Liver (tissue), 8 donors: ENCODE measurements at regions not wholly inside any gene's neighbourhood (a gene's known extent, or its start where the extent isn't known, plus 50 kb on each side); places are given as distances from the start of the nearest gene placed in this dataset.

Experiments used
- DNase-seq: peaks from one replicate; pipeline ENCODE4 v3.0.0-alpha.2; 2017; ENCODE audit warnings: low spot score
- H3K27ac ChIP-seq, 2 donors: one replicate each; pipeline ENCODE4 v1.7.0; 2013; ENCODE audit warnings: inconsistent platforms in 2 of 2, low read length in 2 of 2, control low read depth in 1 of 2, low read depth in 1 of 2, mild to moderate bottlenecking in 1 of 2
- H3K27me3 ChIP-seq, 4 donors: one replicate each; pipeline versions ENCODE4 v1.6.1 to v1.7.0; 2013; ENCODE audit warnings: low read length in 3 of 4, inconsistent platforms in 1 of 4, mild to moderate bottlenecking in 1 of 4, moderate library complexity in 1 of 4; ENCODE audit not compliant: control insufficient read depth in 4 of 4, insufficient read depth in 4 of 4
- H3K36me3 ChIP-seq, 4 donors: one replicate each; pipeline versions ENCODE4 v1.6.1 to v1.7.0; 2013; ENCODE audit warnings: low read length in 3 of 4, mild to moderate bottlenecking in 3 of 4, low read depth in 1 of 4, moderate library complexity in 1 of 4; ENCODE audit not compliant: control insufficient read depth in 4 of 4, insufficient read depth in 3 of 4
- H3K4me1 ChIP-seq, 4 donors: one replicate each; pipeline versions ENCODE4 v1.6.1 to v1.7.0; 2013; ENCODE audit warnings: low read length in 3 of 4, mild to moderate bottlenecking in 3 of 4, moderate library complexity in 1 of 4; ENCODE audit not compliant: control insufficient read depth in 4 of 4, insufficient read depth in 4 of 4
- H3K4me3 ChIP-seq, 3 donors: one replicate each; pipeline versions ENCODE4 v1.6.1 to v1.7.0; 2013; ENCODE audit warnings: low read length in 3 of 3, control low read depth in 1 of 3, low read depth in 1 of 3, mild to moderate bottlenecking in 1 of 3
- H3K9ac ChIP-seq, 2 donors: one replicate each; pipeline ENCODE4 v1.7.0; 2013; ENCODE audit warnings: low read length in 2 of 2, mild to moderate bottlenecking in 2 of 2, moderate library complexity in 2 of 2, control low read depth in 1 of 2, low read depth in 1 of 2
- H3K9me3 ChIP-seq, 4 donors: one replicate each; pipeline versions ENCODE4 v1.6.1 to v1.7.0; 2013; ENCODE audit warnings: low read length in 3 of 4; ENCODE audit not compliant: control insufficient read depth in 4 of 4
- EGR1 ChIP-seq, 2 donors: IDR thresholded peaks; 2 replicates each; pipeline ENCODE4 v1.6.1; 2016 to 2018; ENCODE audit warnings: antibody characterized with exemption in 2 of 2, low read depth in 2 of 2
- FOXA1 ChIP-seq: IDR thresholded peaks from 2 replicates; pipeline ENCODE4 v1.6.1; 2016; ENCODE audit warnings: antibody characterized with exemption
- FOXA2 ChIP-seq: IDR thresholded peaks from 2 replicates; pipeline ENCODE4 v1.6.1; 2016; ENCODE audit warnings: antibody characterized with exemption
- GABPA ChIP-seq, 2 donors: IDR thresholded peaks in 1 of 2; conservative IDR thresholded peaks in 1 of 2; 2 replicates each; pipeline ENCODE4 v1.6.1; 2016; ENCODE audit warnings: antibody characterized with exemption in 2 of 2, mild to moderate bottlenecking in 1 of 2, moderate library complexity in 1 of 2
- HNF4G ChIP-seq: IDR thresholded peaks from 2 replicates; pipeline ENCODE4 v1.6.1; 2016; ENCODE audit warnings: antibody characterized with exemption
- JUND ChIP-seq, 2 donors: IDR thresholded peaks; 2 replicates each; pipeline ENCODE4 v1.6.1; 2016; ENCODE audit warnings: antibody characterized with exemption in 2 of 2
- NR2F2 ChIP-seq: IDR thresholded peaks from 2 replicates; pipeline ENCODE4 v1.6.1; 2016; ENCODE audit warnings: antibody characterized with exemption
- RAD21 ChIP-seq, 2 donors: IDR thresholded peaks; 2 replicates each; pipeline ENCODE4 v1.6.1; 2016; ENCODE audit warnings: antibody characterized with exemption in 2 of 2, mild to moderate bottlenecking in 2 of 2
- RXRA ChIP-seq, 2 donors: IDR thresholded peaks; 2 replicates each; pipeline ENCODE4 v1.6.1; 2017 to 2018; ENCODE audit warnings: antibody characterized with exemption in 2 of 2, mild to moderate bottlenecking in 1 of 2
- SP1 ChIP-seq: IDR thresholded peaks from 2 replicates; pipeline ENCODE4 v1.6.1; 2018; ENCODE audit warnings: antibody characterized with exemption, mild to moderate bottlenecking
- TAF1 ChIP-seq: conservative IDR thresholded peaks from 2 replicates; pipeline ENCODE4 v1.6.1; 2016; ENCODE audit warnings: antibody characterized with exemption, mild to moderate bottlenecking
- YY1 ChIP-seq: IDR thresholded peaks from 2 replicates; pipeline ENCODE4 v1.6.1; 2016; ENCODE audit warnings: antibody characterized with exemption, mild to moderate bottlenecking
- WGBS: extraction: QIAGEN DNeasy Blood & Tissue Kit; methylation state at CpG from one replicate; pipeline ENCODE4 v1.1.7; 2013; 5-methylcytosine and 5-hydroxymethylcytosine counted together
- TF ChIP-seq, protein P1 (sequence below): IDR thresholded peaks from 2 replicates; pipeline ENCODE4 v1.6.1; 2016; ENCODE audit warnings: antibody characterized with exemption
- TF ChIP-seq, protein P2 (sequence below): fragments of 150-350 bp; IDR thresholded peaks from 2 replicates; pipeline ENCODE4 v1.5.1; 2017; ENCODE audit warnings: improper control_type of control experiment, low read depth, low read length; ENCODE audit not compliant: missing input control
- TF ChIP-seq, protein P3 (sequence below): IDR thresholded peaks from 2 replicates; pipeline ENCODE4 v1.6.1; 2016; ENCODE audit warnings: antibody characterized with exemption
- TF ChIP-seq, protein P4 (sequence below): IDR thresholded peaks from 2 replicates; pipeline ENCODE4 v1.6.1; 2016; ENCODE audit warnings: antibody characterized with exemption
- TF ChIP-seq, protein P5 (sequence below): IDR thresholded peaks from 2 replicates; pipeline ENCODE4 v1.6.1; 2016; ENCODE audit warnings: antibody characterized with exemption, mild to moderate bottlenecking
- donor health status: healthy.
- donor health status: healthy.
- donor health status: healthy.
- donor health status: healthy.
- donor health status: healthy.

DNA sequence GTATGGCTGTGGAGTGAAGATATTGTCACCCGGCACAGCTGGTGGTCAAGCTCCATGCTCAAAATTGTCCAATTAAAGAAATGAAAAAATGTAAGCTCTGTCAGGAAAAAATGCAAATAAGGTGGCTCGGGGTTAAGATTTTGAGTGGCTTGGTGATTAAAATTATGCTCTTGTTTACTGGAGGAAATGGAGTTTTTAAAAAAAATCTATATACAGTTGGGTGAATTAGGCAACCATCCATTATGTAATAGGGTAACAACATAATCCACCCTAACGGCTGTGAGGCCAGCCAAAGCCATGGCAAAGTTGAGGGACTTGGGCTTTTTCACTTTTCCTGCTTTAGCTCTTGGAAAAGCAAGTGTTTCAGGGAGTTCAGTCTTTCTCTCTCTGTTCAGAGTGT is 260.8 kb upstream of the HABP2 start:
- 68% methylated on average over 3 of the region's 3 CpGs for WGBS
- no peaks in the 10 kb centered on the region for H3K27me3 ChIP-seq
- TF ChIP-seq NR2F2 (no peak), RAD21 (IDR thresholded peaks at IDR 0.05) (no peak), TAF1 (no peak), SP1 (no peak), GABPA (IDR thresholded peaks at IDR 0.05 in 1 of 2, conservative IDR thresholded peaks at IDR 0.05 in 1 of 2) (no peak), YY1 (no peak), EGR1 (IDR thresholded peaks at IDR 0.05; ENCODE audit: low read depth in 2 of 2) (no peak), FOXA1 (no peak), FOXA2 (no peak)
- TF ChIP-seq, protein P1, sequence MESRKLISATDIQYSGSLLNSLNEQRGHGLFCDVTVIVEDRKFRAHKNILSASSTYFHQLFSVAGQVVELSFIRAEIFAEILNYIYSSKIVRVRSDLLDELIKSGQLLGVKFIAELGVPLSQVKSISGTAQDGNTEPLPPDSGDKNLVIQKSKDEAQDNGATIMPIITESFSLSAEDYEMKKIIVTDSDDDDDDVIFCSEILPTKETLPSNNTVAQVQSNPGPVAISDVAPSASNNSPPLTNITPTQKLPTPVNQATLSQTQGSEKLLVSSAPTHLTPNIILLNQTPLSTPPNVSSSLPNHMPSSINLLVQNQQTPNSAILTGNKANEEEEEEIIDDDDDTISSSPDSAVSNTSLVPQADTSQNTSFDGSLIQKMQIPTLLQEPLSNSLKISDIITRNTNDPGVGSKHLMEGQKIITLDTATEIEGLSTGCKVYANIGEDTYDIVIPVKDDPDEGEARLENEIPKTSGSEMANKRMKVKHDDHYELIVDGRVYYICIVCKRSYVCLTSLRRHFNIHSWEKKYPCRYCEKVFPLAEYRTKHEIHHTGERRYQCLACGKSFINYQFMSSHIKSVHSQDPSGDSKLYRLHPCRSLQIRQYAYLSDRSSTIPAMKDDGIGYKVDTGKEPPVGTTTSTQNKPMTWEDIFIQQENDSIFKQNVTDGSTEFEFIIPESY = no peak
- TF ChIP-seq, protein P2, sequence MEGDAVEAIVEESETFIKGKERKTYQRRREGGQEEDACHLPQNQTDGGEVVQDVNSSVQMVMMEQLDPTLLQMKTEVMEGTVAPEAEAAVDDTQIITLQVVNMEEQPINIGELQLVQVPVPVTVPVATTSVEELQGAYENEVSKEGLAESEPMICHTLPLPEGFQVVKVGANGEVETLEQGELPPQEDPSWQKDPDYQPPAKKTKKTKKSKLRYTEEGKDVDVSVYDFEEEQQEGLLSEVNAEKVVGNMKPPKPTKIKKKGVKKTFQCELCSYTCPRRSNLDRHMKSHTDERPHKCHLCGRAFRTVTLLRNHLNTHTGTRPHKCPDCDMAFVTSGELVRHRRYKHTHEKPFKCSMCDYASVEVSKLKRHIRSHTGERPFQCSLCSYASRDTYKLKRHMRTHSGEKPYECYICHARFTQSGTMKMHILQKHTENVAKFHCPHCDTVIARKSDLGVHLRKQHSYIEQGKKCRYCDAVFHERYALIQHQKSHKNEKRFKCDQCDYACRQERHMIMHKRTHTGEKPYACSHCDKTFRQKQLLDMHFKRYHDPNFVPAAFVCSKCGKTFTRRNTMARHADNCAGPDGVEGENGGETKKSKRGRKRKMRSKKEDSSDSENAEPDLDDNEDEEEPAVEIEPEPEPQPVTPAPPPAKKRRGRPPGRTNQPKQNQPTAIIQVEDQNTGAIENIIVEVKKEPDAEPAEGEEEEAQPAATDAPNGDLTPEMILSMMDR = no peak
- TF ChIP-seq, protein P3, sequence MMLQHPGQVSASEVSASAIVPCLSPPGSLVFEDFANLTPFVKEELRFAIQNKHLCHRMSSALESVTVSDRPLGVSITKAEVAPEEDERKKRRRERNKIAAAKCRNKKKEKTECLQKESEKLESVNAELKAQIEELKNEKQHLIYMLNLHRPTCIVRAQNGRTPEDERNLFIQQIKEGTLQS = no peak
- TF ChIP-seq, protein P4, sequence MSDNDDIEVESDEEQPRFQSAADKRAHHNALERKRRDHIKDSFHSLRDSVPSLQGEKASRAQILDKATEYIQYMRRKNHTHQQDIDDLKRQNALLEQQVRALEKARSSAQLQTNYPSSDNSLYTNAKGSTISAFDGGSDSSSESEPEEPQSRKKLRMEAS = no peak

DNA sequence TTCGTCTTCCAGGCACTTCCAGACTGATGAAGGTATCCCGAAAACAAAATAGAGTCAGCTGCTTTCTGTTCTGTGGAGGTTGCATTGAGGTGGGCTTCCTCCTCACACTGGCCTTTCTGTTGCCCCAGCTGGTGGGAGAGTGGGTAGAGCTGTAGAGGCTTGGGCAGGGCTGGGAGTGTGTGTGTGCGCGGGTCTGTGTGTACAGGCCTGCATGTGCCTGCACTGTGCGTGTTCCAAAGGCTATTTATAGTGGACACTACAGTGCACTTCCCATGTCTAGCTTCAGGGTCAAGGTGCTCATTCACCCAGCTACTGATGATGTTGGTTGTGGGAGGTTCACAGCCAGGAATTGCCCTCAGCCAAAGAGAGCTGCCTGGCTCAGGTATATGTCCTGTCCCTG is 260.1 kb upstream of the HABP2 start:
- DNase-seq = no peak
- 96% methylated on average over 5 of the region's 5 CpGs for WGBS
- Histone ChIP-seq H3K36me3 (no peaks in the 10 kb centered on the region), H3K27ac (no peak overlapping the region), H3K9ac (no peak overlapping the region), H3K27me3 (no peaks in the 10 kb centered on the region), H3K9me3 (no peaks in the 10 kb centered on the region), H3K4me1 (no peaks in the 10 kb centered on the region), H3K4me3 (no peak overlapping the region)
- TF ChIP-seq RXRA (IDR thresholded peaks at IDR 0.05) (no peak), JUND (IDR thresholded peaks at IDR 0.05) (no peak), TAF1 (no peak), GABPA (IDR thresholded peaks at IDR 0.05 in 1 of 2, conservative IDR thresholded peaks at IDR 0.05 in 1 of 2) (no peak), FOXA1 (no peak), RAD21 (IDR thresholded peaks at IDR 0.05) (no peak), YY1 (no peak), HNF4G (no peak)
- TF ChIP-seq, protein P5, sequence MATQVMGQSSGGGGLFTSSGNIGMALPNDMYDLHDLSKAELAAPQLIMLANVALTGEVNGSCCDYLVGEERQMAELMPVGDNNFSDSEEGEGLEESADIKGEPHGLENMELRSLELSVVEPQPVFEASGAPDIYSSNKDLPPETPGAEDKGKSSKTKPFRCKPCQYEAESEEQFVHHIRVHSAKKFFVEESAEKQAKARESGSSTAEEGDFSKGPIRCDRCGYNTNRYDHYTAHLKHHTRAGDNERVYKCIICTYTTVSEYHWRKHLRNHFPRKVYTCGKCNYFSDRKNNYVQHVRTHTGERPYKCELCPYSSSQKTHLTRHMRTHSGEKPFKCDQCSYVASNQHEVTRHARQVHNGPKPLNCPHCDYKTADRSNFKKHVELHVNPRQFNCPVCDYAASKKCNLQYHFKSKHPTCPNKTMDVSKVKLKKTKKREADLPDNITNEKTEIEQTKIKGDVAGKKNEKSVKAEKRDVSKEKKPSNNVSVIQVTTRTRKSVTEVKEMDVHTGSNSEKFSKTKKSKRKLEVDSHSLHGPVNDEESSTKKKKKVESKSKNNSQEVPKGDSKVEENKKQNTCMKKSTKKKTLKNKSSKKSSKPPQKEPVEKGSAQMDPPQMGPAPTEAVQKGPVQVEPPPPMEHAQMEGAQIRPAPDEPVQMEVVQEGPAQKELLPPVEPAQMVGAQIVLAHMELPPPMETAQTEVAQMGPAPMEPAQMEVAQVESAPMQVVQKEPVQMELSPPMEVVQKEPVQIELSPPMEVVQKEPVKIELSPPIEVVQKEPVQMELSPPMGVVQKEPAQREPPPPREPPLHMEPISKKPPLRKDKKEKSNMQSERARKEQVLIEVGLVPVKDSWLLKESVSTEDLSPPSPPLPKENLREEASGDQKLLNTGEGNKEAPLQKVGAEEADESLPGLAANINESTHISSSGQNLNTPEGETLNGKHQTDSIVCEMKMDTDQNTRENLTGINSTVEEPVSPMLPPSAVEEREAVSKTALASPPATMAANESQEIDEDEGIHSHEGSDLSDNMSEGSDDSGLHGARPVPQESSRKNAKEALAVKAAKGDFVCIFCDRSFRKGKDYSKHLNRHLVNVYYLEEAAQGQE = no peak
- TF ChIP-seq, protein P1 = no peak
- TF ChIP-seq, protein P3 = no peak

More for the DNA sequence above, 260.8 kb upstream of the HABP2 start:
- Histone ChIP-seq H3K36me3 (no peaks in the 10 kb centered on the region), H3K4me3 (no peak overlapping the region), H3K9ac (no peak overlapping the region), H3K27ac (no peak overlapping the region), H3K4me1 (no peaks in the 10 kb centered on the region), H3K9me3 (no peaks in the 10 kb centered on the region)
- no peak for DNase-seq
